Gastrocnemius medialis (tissue), 4 donors: ENCODE measurements at regions not wholly inside any gene's neighbourhood (a gene's known extent, or its start where the extent isn't known, plus 50 kb on each side); places are given as distances from the start of the nearest gene placed in this dataset.
"Not testable (repeated sequence)": the region's sequence is repeated elsewhere in the genome, so short reads cannot be mapped to it uniquely, and the experiment has no call there.

Experiments used
- ATAC-seq, 2 donors: fragments of 150-250 bp; one replicate each; pipeline ENCODE4 v1.9.1; 2016
- DNase-seq, 2 donors: peaks; one replicate each; pipeline ENCODE4 v3.0.0-alpha.2; 2019
- H3K27ac ChIP-seq, 4 donors: fragments of 200-600 bp; sonication (generic); 1 replicate in 1 of 4; 2 replicates in 3 of 4; pipeline ENCODE4 v1.5.1; 2016 to 2018; ENCODE audit warnings: mild to moderate bottlenecking in 2 of 4, moderate library complexity in 1 of 4
- H3K27me3 ChIP-seq, 3 donors: fragments of 200-600 bp; sonication (generic) in 2 of 3; 1 replicate in 1 of 3; 2 replicates in 2 of 3; pipeline versions ENCODE4 v1.5.1 to v1.6.0; 2016 to 2019; ENCODE audit warnings: mild to moderate bottlenecking in 1 of 3, moderate library complexity in 1 of 3
- H3K36me3 ChIP-seq, 2 donors: fragments of 200-600 bp; sonication (generic) in 1 of 2; one replicate each; pipeline ENCODE4 v1.5.1; 2017 to 2018
- H3K4me1 ChIP-seq, 2 donors: fragments of 200-600 bp; sonication (generic) in 1 of 2; one replicate each; pipeline ENCODE4 v1.5.1; 2016 to 2017; ENCODE audit warnings: mild to moderate bottlenecking in 2 of 2
- H3K4me3 ChIP-seq, 4 donors: fragments of 200-600 bp; sonication (generic) in 3 of 4; 1 replicate in 1 of 4; 2 replicates in 3 of 4; pipeline ENCODE4 v1.5.1; 2016 to 2019; ENCODE audit warnings: mild to moderate bottlenecking in 2 of 4
- H3K9me3 ChIP-seq, 3 donors: fragments of 200-600 bp; sonication (generic) in 2 of 3; 1 replicate in 1 of 3; 2 replicates in 2 of 3; pipeline ENCODE4 v1.5.1; 2016 to 2019
- in situ Hi-C, 4 donors: fragments of 200-750 bp; cut with MboI; loops; one replicate each; pipeline versions ENCODE4 v1.15.0 to v1.8.0; 2017; ENCODE audit warnings: low sequenced_read_pairs in 4 of 4
- intact Hi-C: fragments of 100-400 bp; cut with DNase I; formaldehyde crosslinking; loops from one replicate; pipeline ENCODE4 v1.15.1; 2023; ENCODE audit warnings: low total_unique reads

DNA sequence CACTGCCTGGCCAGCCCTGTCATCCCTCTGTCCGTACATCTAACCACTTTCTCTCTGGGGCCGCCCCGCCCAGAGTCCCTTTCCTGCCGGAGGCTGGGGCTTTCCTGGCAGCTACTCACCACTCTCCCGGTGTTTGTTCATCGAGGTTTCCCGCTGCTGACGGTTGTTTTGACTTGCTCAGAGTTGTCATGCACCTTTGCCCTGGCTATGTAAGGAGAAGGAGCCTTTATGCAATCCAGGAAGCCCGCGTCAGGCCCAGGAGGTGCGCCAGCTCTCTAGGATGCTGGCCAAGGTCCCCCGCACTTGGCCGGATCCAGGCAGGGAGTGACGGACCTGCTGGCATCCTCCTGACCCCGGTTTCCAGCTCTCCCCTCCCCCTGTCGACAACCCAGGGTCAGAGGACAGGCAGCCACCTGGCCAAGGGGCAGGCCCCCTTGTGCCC is 51.0 kb upstream of the SIK1 start:
- DNase-seq, H3K4me3 ChIP-seq, intact Hi-C loops, in situ Hi-C loops, H3K4me1 ChIP-seq, H3K9me3 ChIP-seq, H3K27me3 ChIP-seq, H3K27ac ChIP-seq, H3K36me3 ChIP-seq: not testable (repeated sequence)
- ATAC-seq = peak; percentile 61 to 75
